ENCODE measurements at regions not wholly inside any gene's neighbourhood (a gene's known extent, or its start where the extent isn't known, plus 50 kb on each side); places are given as distances from the start of the nearest gene placed in this dataset.

DNA sequence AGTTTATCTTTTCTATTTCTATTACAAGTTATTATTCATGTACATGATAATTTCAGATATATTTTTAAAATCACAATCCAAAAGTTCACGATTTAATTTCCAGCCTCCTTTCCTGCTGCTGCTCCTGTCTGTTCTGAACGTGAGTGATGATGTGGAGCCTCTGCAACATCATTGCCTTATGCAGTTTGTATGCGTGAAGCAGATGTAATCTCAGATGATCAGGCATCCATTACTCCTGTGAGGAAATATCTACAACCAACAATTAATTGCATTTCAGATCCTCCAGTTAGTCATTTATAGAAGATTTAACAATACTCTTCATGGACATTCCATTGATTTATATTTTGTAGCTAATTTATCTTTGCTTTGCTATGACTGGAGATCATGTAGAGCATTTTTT is 668.7 kb upstream of the EPHA5 start:
- no peaks in the 10 kb centered on the region for H3K9me3 ChIP-seq (ENCODE audit: low read depth)
- no peak for TF ChIP-seq CTCF (IDR thresholded peaks at IDR 0.05; ENCODE audit: low read depth, low read length)
- no peak overlapping the region for H3K4me3 ChIP-seq
- no peaks in the 10 kb centered on the region for H3K4me1 ChIP-seq (ENCODE audit: low read depth)
- H3K27ac ChIP-seq: no peak overlapping the region
- H3K36me3 ChIP-seq: no peaks in the 10 kb centered on the region
- H3K27me3 ChIP-seq: no peaks in the 10 kb centered on the region
- DNase-seq (ENCODE audit: low read depth in 1 of 2, low spot score in 1 of 2): no peak

- no peak overlapping the region for H3K27ac ChIP-seq
- H3K27me3 ChIP-seq: no peaks in the 10 kb centered on the region
- TF ChIP-seq CTCF (IDR thresholded peaks at IDR 0.05; ENCODE audit: low read depth, low read length): no peak
- H3K36me3 ChIP-seq: no peaks in the 10 kb centered on the region
- no peaks in the 10 kb centered on the region for H3K4me1 ChIP-seq (ENCODE audit: low read depth)
- DNase-seq (ENCODE audit: low read depth in 1 of 2, low spot score in 1 of 2): peak in 1 of 2 donors; percentile 1
- H3K4me3 ChIP-seq: no peak overlapping the region
- no peaks in the 10 kb centered on the region for H3K9me3 ChIP-seq (ENCODE audit: low read depth)
Observed at GRCh38 chr4:66331761-66332160, 661.5 kb upstream of the EPHA5 start.

DNA sequence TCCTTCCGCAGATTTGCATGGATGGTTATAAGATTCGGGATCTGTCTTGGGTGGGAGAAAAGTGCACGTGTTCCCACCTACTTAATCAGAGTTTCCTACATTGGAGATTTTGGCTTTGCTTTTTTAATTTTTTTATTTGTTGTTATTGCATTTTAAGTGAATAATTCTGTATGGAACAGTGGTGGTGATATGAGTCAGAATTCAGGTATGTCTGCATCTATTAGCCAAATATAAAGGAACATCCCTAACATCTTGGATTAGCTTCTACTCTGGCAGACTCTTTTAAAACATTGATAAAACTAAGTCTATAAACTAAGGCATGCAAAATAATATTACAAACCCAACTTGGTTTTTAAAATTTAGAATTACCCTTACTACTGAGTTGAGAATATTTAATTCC is 659.8 kb upstream of the EPHA5 start:
- no peak for DNase-seq (ENCODE audit: low read depth in 1 of 2, low spot score in 1 of 2)
- Histone ChIP-seq H3K36me3 (no peaks in the 10 kb centered on the region), H3K27me3 (no peaks in the 10 kb centered on the region), H3K4me3 (no peak overlapping the region), H3K27ac (no peak overlapping the region), H3K4me1 (ENCODE audit: low read depth) (no peaks in the 10 kb centered on the region), H3K9me3 (ENCODE audit: low read depth) (no peaks in the 10 kb centered on the region)
- TF ChIP-seq CTCF (IDR thresholded peaks at IDR 0.05; ENCODE audit: low read depth, low read length): no peak

DNA sequence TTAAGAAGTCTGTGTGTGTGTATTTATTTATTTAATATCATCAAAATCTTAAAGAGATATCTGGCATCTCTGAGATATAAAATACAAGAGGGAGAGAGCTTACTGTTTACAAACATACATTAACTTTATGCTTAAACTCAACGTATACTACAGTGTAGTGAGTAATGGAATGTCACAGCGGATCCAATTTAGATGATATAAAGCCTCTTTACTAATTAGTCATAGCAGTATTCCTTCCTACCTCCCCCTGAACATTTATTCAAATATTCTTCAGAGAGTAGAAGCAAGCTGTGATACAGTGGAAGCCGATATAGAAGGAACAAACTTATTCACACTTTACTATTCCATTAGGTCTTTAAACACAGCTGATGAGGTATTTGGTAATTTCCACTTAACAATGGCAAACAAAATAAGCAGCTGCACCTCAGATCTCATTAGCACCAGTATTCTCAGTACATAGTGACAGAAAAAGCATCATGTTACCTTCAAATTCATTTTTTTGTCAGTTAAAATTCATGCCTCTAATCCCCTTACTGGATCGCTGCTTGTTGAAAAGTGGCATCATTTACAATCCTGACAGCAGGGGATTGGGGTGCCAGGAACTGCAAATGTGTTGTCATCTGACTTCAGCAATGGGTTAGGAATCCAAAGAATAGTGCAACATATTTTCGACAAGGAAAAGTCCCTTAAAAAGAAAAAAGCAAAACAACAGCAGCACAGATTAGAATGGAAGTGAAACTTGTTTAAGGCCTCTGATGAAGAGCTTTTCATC is 658.7 kb upstream of the EPHA5 start:
- no peaks in the 10 kb centered on the region for H3K27me3 ChIP-seq
- H3K36me3 ChIP-seq: no peaks in the 10 kb centered on the region
- TF ChIP-seq CTCF (IDR thresholded peaks at IDR 0.05; ENCODE audit: low read depth, low read length): no peak
- peak in 1 of 2 donors; percentile 14 for DNase-seq (ENCODE audit: low read depth in 1 of 2, low spot score in 1 of 2)
- H3K4me1 ChIP-seq (ENCODE audit: low read depth): no peaks in the 10 kb centered on the region
- no peak overlapping the region for H3K4me3 ChIP-seq
- H3K27ac ChIP-seq: no peak overlapping the region
- no peaks in the 10 kb centered on the region for H3K9me3 ChIP-seq (ENCODE audit: low read depth)

DNA sequence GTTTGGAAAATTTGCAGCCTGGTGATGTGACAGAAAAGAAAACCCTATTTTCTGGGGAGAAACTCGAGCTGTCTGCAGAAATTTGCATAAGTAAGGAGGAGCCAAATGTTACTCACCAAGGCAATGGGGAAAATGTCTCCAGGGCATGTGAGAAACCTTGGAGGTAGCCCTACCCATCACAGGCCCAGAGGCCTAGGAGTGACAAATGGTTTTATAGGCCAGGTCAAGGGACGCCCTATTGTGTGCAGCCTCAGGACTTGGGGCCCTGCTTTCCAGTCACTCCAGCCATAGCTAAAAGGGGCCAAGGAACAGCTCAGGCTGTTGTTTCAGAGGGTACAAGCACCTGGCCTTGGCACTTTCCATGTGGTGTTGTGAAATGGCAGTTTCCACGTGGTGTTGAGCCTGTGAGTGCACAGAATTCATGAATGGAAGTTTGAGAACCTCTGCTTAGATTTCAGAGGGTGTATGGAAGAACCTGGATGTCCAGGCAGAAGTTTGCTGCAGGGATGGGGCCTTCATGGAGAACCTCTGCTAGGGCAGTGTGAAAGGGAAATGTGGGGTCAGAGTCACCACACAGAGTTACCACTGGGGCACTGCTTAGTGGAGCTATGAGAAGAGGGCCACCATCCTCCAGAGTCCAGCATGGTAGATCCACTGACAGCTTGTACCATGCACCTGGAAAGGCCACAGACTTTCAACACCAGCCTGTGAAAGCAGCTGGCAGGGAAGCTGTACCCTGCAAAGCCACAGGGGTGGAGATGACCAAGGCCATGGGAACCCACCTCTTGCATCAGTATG is 637.6 kb upstream of the EPHA5 start:
- Histone ChIP-seq H3K27me3 (no peaks in the 10 kb centered on the region), H3K27ac (no peak overlapping the region), H3K36me3 (no peaks in the 10 kb centered on the region), H3K9me3 (ENCODE audit: low read depth) (no peaks in the 10 kb centered on the region), H3K4me3 (no peak overlapping the region), H3K4me1 (ENCODE audit: low read depth) (no peaks in the 10 kb centered on the region)
- DNase-seq (ENCODE audit: low read depth in 1 of 2, low spot score in 1 of 2): no peak
- no peak for TF ChIP-seq CTCF (IDR thresholded peaks at IDR 0.05; ENCODE audit: low read depth, low read length)
